ENCODE measurements at regions not wholly inside any gene's neighbourhood (a gene's known extent, or its start where the extent isn't known, plus 50 kb on each side); places are given as distances from the start of the nearest gene placed in this dataset.

GRCh38 chr11:24225501-24225900 is 271.4 kb upstream of the LUZP2 start:
- Histone ChIP-seq H4K20me1 (ENCODE audit: low read depth) (no peaks in the 10 kb centered on the region), H3K4me3 (no peak overlapping the region), H3F3A (ENCODE audit: low read depth) (no peaks in the 10 kb centered on the region), H3K79me2 (ENCODE audit: low read depth) (no peaks in the 10 kb centered on the region), H3K4me1 (no peaks in the 10 kb centered on the region), H2AFZ (replicated peaks) (no peak overlapping the region), H3K9ac (no peak overlapping the region), H3K27ac (no peak overlapping the region), H3K4me2 (no peak overlapping the region), H3K36me3 (no peaks in the 10 kb centered on the region), H3K9me3 (ENCODE audit: low read depth) (no peaks in the 10 kb centered on the region), H3K27me3 (no peaks in the 10 kb centered on the region)
- Mint-ChIP-seq H3K27ac (no peak overlapping the region), H3K9me3 (peaks cover 6% of the 10 kb centered on the region), H3K4me3 (no peak overlapping the region), H3K4me1 (no peaks in the 10 kb centered on the region), H3K36me3 (no peaks in the 10 kb centered on the region), H3K27me3 (ENCODE audit: insufficient read depth, low read depth) (peaks cover 4% of the 10 kb centered on the region)
- DNase-seq (ENCODE audit: low spot score), result no peak
- TF ChIP-seq EZH2phosphoT487 (IDR thresholded peaks at IDR 0.05) (no peak), CTCF (IDR thresholded peaks at IDR 0.05) (no peak), EZH2 (IDR thresholded peaks at IDR 0.05) (no peak)

- H3K9me3 ChIP-seq (ENCODE audit: low read depth), result no peaks in the 10 kb centered on the region
- H3K27ac ChIP-seq, result no peak overlapping the region
- H3K9ac ChIP-seq, result no peak overlapping the region
- H3K36me3 ChIP-seq, result no peaks in the 10 kb centered on the region
- Mint-ChIP-seq H3K27me3 (ENCODE audit: insufficient read depth, low read depth) (peaks cover 4% of the 10 kb centered on the region), H3K36me3 (no peaks in the 10 kb centered on the region), H3K4me3 (no peak overlapping the region), H3K4me1 (no peaks in the 10 kb centered on the region), H3K27ac (no peak overlapping the region), H3K9me3 (peaks cover 6% of the 10 kb centered on the region)
- H3F3A ChIP-seq (ENCODE audit: low read depth), result no peaks in the 10 kb centered on the region
- H3K27me3 ChIP-seq, result no peaks in the 10 kb centered on the region
- H4K20me1 ChIP-seq (ENCODE audit: low read depth), result no peaks in the 10 kb centered on the region
- H3K79me2 ChIP-seq (ENCODE audit: low read depth), result no peaks in the 10 kb centered on the region
- no peak for DNase-seq (ENCODE audit: low spot score)
- no peaks in the 10 kb centered on the region for H3K4me1 ChIP-seq
- no peak for TF ChIP-seq EZH2 (IDR thresholded peaks at IDR 0.05)
- TF ChIP-seq CTCF (IDR thresholded peaks at IDR 0.05), result no peak
- TF ChIP-seq EZH2phosphoT487 (IDR thresholded peaks at IDR 0.05), result no peak
- no peak overlapping the region for H3K4me2 ChIP-seq
- H3K4me3 ChIP-seq, result no peak overlapping the region
- H2AFZ ChIP-seq (replicated peaks), result no peak overlapping the region
These were observed 270.2 kb upstream of the LUZP2 start for GRCh38 chr11:24226606-24227005.

GRCh38 chr11:24233041-24233440 is 263.8 kb upstream of the LUZP2 start:
- H3K27me3 ChIP-seq, result no peaks in the 10 kb centered on the region
- H3F3A ChIP-seq (ENCODE audit: low read depth), result no peaks in the 10 kb centered on the region
- no peak overlapping the region for H3K4me2 ChIP-seq
- Mint-ChIP-seq H3K4me1 (no peaks in the 10 kb centered on the region), H3K4me3 (no peak overlapping the region), H3K27ac (no peak overlapping the region), H3K27me3 (ENCODE audit: insufficient read depth, low read depth) (peaks cover 2% of the 10 kb centered on the region), H3K36me3 (no peaks in the 10 kb centered on the region), H3K9me3 (peaks cover 3% of the 10 kb centered on the region)
- no peaks in the 10 kb centered on the region for H3K79me2 ChIP-seq (ENCODE audit: low read depth)
- H3K9ac ChIP-seq, result no peak overlapping the region
- DNase-seq (ENCODE audit: low spot score), result no peak
- H3K36me3 ChIP-seq, result no peaks in the 10 kb centered on the region
- no peak for TF ChIP-seq EZH2 (IDR thresholded peaks at IDR 0.05)
- TF ChIP-seq CTCF (IDR thresholded peaks at IDR 0.05), result no peak
- no peak for TF ChIP-seq EZH2phosphoT487 (IDR thresholded peaks at IDR 0.05)
- no peak overlapping the region for H3K4me3 ChIP-seq
- no peak overlapping the region for H3K27ac ChIP-seq
- H3K9me3 ChIP-seq (ENCODE audit: low read depth), result no peaks in the 10 kb centered on the region
- no peak overlapping the region for H2AFZ ChIP-seq (replicated peaks)
- H4K20me1 ChIP-seq (ENCODE audit: low read depth), result no peaks in the 10 kb centered on the region
- H3K4me1 ChIP-seq, result no peaks in the 10 kb centered on the region

Data from neural progenitor cell (in vitro differentiated cells).